Keratinocyte (primary cell): ENCODE measurements at regions not wholly inside any gene's neighbourhood (a gene's known extent, or its start where the extent isn't known, plus 50 kb on each side); places are given as distances from the start of the nearest gene placed in this dataset.

Source experiments
- CTCF ChIP-seq, 3 experiments: IDR thresholded peaks in 1 of 3; conservative IDR thresholded peaks in 1 of 3; optimal IDR thresholded peaks in 1 of 3; 2 replicates in 2 of 3; 3 replicates in 1 of 3; pipeline versions ENCODE3 to v1.5.1; 2011; ENCODE audit warnings: low read length in 3 of 3, mild to moderate bottlenecking in 3 of 3, moderate library complexity in 2 of 3, control low read depth in 1 of 3, inconsistent platforms in 1 of 3; ENCODE audit not compliant: insufficient read depth in 2 of 3; ENCODE audit errors: extremely low read depth in 1 of 3
- EZH2 ChIP-seq: IDR thresholded peaks from one replicate; pipeline ENCODE4 v1.6.1; 2012; ENCODE audit warnings: inconsistent platforms, mild to moderate bottlenecking, low read length, moderate library complexity

GRCh38 chr12:17079251-17079909 lies 473.4 kb upstream of the LMO3 start:
- no peak for TF ChIP-seq CTCF (optimal IDR thresholded peaks at IDR 0.05 in 1 of 3, IDR thresholded peaks at IDR 0.05 in 1 of 3, conservative IDR thresholded peaks at IDR 0.05 in 1 of 3; ENCODE audit: extremely low read depth in 1 of 3, insufficient read depth in 2 of 3, low read length in 3 of 3)
- no peak for TF ChIP-seq EZH2
